Hematopoietic multipotent progenitor cell treated with erythropoietin and hydrocortisone succinate and interleukin-3 and kit ligand, for 15 days (in vitro differentiated cells): ENCODE measurements at regions not wholly inside any gene's neighbourhood (a gene's known extent, or its start where the extent isn't known, plus 50 kb on each side); places are given as distances from the start of the nearest gene placed in this dataset.
"Not testable (repeated sequence)": the region's sequence is repeated elsewhere in the genome, so short reads cannot be mapped to it uniquely, and the experiment has no call there.

Source experiments
- DNase-seq: peaks from one replicate; pipeline ENCODE4 v3.0.0-alpha.2; 2015; ENCODE audit warnings: low spot score

DNA sequence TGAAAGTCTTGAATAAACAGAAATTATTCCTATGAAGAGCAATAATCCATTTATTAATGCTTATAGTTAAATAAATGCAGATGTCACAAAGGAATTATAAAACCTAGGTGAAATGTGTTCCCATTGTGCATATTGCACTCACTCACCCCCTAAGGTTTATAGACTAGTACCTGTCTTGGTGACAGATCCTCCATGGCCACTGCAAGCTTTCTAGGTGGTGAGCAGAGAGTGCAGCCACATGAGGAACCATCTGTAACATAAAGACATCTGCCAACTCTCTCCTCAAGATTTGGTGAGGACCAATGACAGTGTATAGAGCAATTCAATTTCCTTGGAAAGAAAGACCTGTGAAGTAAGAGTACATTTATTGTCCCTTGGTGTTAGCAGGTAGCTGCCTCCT lies 616.4 kb downstream of the CENPC start:
- DNase-seq: not testable (repeated sequence)

GRCh38 chr4:66927937-66928336 lies 617.4 kb downstream of the CENPC start:
- no peak for DNase-seq

GRCh38 chr4:66926687-66927086 lies 618.6 kb downstream of the CENPC start:
- no peak for DNase-seq

DNA sequence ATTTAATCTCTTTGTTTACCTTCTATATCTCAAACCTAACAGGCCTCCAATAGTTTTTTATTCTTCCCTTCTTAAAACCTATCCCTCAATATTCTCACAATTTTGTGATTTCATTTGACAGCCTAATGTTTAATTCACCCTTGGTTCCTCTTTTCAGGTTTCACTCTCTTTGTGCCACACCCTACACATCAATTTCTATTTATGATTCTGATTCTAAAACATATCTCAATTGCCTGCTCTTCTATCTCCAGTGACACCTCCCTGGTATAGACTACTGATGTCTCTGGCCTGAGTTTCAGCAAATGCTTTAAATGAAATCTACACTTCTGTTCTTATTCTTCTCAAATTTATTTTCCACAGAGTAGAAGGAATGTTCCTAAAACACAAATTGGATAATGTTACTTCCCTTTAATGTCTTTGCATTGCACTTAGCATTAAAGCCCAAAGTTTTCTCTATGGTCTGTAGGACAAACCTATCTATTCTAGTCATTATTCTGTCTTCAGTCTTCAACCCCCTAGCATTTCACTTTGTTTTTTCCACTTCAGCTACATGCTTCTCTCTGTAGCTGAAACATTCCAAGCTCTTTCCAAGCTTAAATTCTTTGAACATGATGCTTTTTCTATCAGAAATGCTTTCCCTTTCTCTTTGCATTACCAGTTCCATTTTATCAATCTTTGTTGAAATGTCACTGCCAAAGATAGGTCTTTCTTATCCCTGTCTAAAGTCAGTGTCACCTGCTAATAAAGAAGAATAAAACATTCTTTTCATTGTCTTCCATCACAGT lies 622.0 kb downstream of the CENPC start:
- DNase-seq: no peak

DNA sequence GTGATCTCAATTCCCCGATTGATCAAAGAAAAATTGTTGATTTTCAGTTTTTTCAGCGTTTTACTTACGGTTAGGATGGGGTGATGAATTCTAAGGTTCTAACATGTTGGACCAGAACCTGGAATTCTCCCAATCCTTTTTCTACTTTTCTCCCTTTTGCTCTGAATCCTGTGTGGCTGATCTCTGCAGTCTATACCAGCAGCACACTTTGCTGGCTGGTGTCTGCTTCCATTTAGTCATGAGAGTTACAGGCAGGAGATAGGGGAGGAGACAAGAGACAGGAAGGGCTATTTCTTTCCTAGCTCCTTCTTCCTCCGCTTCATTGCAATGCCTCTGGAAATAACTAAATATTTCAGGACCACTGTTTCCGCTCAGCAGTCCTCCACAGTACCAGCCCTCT lies 623.9 kb downstream of the CENPC start:
- DNase-seq: no peak

GRCh38 chr4:66920514-66920913 lies 624.8 kb downstream of the CENPC start:
- no peak for DNase-seq

- no peak for DNase-seq
Observed at GRCh38 chr4:66911880-66912279, 633.4 kb downstream of the CENPC start.

- no peak for DNase-seq
Observed at GRCh38 chr4:66906314-66906713, 639.0 kb downstream of the CENPC start.

- no peak for DNase-seq
Observed at GRCh38 chr4:66899422-66900065, 645.8 kb downstream of the CENPC start.

DNA sequence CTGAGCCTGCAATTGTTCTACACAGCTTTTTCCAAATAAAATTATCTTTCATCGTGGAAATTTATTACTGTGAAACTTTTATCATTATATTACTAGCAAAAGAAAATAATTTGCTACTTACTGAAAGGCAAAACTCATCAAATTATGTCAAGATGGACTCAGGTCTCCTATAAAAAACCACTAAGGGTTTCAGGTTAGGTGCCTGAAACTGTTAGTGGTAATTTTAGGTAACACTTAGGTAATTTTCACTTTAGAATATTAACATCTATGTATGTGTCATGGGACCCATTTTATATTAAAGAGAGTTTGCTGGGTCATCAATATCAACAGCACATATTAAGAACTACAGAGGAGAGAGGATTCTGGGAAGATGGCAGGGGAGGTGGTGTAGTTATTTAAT lies 651.5 kb downstream of the CENPC start:
- DNase-seq: no peak

- DNase-seq: no peak
Observed at GRCh38 chr4:66887061-66887460, 658.2 kb downstream of the CENPC start.

DNA sequence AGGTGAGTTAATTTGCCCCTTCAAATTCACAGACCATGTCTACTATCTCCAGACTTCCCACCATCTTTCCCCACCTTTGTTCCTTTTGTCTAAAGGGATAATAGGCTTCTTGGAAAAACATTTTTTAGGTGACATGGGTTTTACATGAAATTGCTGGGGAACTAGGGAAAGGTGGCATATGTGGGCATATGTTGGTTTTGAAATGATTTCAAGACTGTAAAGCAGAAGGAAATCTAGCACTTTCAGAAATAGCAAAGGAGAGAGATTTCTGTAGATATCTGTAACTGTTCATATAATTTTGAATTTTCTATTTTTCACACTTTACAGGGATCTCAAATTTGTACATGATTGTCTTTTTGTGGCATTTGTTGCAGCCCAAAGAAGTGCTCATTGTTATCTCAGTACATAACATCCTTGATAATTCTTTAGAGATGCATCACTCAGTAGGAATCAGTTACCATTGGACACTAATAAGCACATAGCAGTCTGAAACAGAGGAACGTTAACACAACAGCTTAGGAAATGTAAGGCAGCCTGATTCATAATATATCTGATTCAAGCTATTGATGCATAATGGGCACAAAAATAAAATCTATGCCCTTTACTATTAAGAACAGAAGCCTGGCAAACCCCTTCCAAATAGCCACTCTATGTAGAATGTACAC lies 659.7 kb downstream of the CENPC start:
- DNase-seq: no peak

DNA sequence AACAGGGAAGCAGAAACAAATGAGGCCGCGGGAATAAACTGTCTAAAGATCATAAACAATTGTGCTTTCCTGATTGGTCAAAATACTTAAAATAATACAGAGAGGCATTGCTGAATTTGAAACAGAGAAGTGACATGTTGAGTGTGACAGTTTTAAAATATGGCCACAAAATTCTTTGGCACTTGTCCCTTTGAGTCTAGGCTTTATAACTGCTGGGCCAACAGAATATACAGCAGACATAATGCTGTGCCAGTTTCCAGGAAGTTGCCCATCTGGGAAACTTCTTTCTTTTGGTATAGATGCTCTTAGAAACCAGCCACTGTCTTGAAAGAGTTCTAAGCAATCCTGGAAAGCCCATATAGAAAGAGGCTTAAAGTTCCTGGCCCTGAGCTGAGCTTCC lies 668.4 kb downstream of the CENPC start:
- DNase-seq: no peak

- DNase-seq: no peak
Observed at GRCh38 chr4:66872661-66873060, 672.6 kb downstream of the CENPC start.

DNA sequence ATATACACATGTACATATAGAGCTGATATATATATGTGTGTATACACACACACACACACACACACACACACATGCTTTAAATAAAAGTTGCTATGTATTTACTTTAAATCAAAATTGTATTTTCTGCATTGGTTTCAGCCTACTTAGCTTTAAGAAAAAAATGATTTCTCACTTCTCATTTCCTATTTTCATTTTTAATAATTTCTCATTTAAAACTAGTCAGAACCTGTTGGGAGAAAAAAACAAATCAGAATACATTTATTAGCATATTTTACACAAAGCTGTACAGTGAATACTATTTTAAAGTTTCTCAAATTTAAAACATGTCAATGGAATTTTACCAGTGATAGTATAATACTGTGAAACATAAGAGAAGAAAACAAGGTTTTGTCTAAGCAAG lies 681.8 kb downstream of the CENPC start:
- no peak for DNase-seq

DNA sequence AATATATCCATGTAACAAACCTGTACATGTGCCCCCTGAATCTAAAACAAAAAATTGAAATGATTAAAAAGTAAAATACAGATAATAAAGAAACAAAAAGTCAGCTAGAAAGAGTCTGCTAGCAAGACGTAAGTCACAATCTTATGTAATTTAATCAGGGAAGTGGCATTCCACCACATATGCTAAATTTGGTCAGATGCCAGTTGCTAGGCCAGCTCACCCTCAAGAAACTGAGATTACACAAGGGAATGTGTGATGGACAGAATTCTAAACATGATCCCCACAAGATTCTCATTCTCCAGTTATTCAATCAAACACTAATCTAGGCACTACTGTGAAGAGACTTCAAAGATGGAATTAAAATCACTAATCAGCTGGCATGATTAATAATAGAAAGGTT lies 689.3 kb downstream of the CENPC start:
- no peak for DNase-seq

GRCh38 chr4:66853845-66854244 lies 691.5 kb downstream of the CENPC start:
- no peak for DNase-seq

- DNase-seq: no peak
Observed at GRCh38 chr4:66852843-66853242, 692.5 kb downstream of the CENPC start.

DNA sequence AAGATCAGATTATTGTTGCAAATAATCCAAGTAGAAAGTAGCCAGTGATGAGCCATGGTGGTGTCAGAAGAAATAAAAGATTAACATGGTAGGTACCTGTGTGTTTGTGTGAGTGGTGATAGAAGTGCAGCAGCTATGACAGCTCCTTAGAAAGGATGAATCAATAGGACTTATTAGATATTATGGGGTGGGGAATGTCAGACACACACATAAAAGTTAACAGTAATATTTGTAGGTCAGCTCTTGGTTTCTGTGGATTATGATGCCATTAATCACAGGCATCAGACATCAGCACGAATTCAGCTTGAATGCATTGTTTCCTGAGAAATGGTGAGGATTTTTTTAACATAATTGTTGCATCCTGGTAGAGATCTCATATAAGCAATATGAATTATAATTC lies 695.7 kb downstream of the CENPC start:
- no peak for DNase-seq

- no peak for DNase-seq
Observed at GRCh38 chr4:66842724-66843088, 702.6 kb downstream of the CENPC start.

GRCh38 chr4:66842026-66842723 lies 703.1 kb downstream of the CENPC start:
- DNase-seq: no peak

- DNase-seq: no peak
Observed at GRCh38 chr4:66840178-66840577, 705.1 kb downstream of the CENPC start.
